Kidney (tissue), 13 donors: ENCODE measurements at regions not wholly inside any gene's neighbourhood (a gene's known extent, or its start where the extent isn't known, plus 50 kb on each side); places are given as distances from the start of the nearest gene placed in this dataset.
A peak's percentile ranks its signal among the peaks of the same experiment; 100 is the strongest.

Experiments used
- DNase-seq, 5 donors: peaks; one replicate each; pipeline ENCODE4 v3.0.0-alpha.2; 2013 to 2020
- FAIRE-seq: peaks from 2 replicates; lab custom pipeline; 2012; peaks lifted over from hg19 to GRCh38; lab: Jason Lieb, UNC
- H3K27ac ChIP-seq, 2 donors: one replicate each; pipeline ENCODE4 v1.7.0; 2013; ENCODE audit warnings: low read depth in 2 of 2, low read length in 2 of 2, inconsistent platforms in 1 of 2
- H3K27me3 ChIP-seq: one replicate; pipeline ENCODE4 v1.7.1; 2013; ENCODE audit warnings: low read length, inconsistent platforms; ENCODE audit not compliant: control insufficient read depth, insufficient read depth
- H3K36me3 ChIP-seq, 3 donors: one replicate each; pipeline versions ENCODE4 v1.7.0 to v1.7.1; 2013; ENCODE audit warnings: low read length in 3 of 3, control low read depth in 1 of 3, inconsistent platforms in 1 of 3; ENCODE audit not compliant: insufficient read depth in 3 of 3, control insufficient read depth in 2 of 3
- H3K4me1 ChIP-seq, 3 donors: one replicate each; pipeline versions ENCODE4 v1.7.0 to v1.7.1; 2013; ENCODE audit warnings: low read length in 3 of 3, inconsistent platforms in 1 of 3, low read depth in 1 of 3; ENCODE audit not compliant: control insufficient read depth in 2 of 3, insufficient read depth in 2 of 3
- H3K4me3 ChIP-seq, 3 donors: one replicate each; pipeline versions ENCODE4 v1.7.0 to v1.8.1; 2013; ENCODE audit warnings: low read length in 3 of 3, control low read depth in 1 of 3, inconsistent platforms in 1 of 3
- H3K9ac ChIP-seq, 3 donors: one replicate each; pipeline versions ENCODE4 v1.7.0 to v1.7.1; 2013; ENCODE audit warnings: low read length in 3 of 3, control low read depth in 1 of 3, inconsistent platforms in 1 of 3
- H3K9me3 ChIP-seq, 3 donors: one replicate each; pipeline versions ENCODE4 v1.7.0 to v1.7.1; 2013; ENCODE audit warnings: low read length in 3 of 3, control low read depth in 1 of 3, inconsistent platforms in 1 of 3; ENCODE audit not compliant: control insufficient read depth in 2 of 3, insufficient read depth in 1 of 3
- CTCF ChIP-seq: IDR thresholded peaks from 3 replicates; pipeline ENCODE4 v1.5.1; 2012; ENCODE audit warnings: mild to moderate bottlenecking, moderate library complexity, borderline replicate concordance; ENCODE audit not compliant: insufficient read depth; ENCODE audit errors: extremely low read depth
- intact Hi-C: fragments of 100-400 bp; cut with DNase I; formaldehyde crosslinking; loops from one replicate; pipeline ENCODE4 v1.11.1; 2022
- donor health status: control.
- donor health status: control.
- donor health status: control.
- donor health status: control.
- donor health status: control.
- donor health status: DM: yes; HTN: yes; CAD: no.
- donor health status: Normal renal cell carcinoma (clear cell type).

DNA sequence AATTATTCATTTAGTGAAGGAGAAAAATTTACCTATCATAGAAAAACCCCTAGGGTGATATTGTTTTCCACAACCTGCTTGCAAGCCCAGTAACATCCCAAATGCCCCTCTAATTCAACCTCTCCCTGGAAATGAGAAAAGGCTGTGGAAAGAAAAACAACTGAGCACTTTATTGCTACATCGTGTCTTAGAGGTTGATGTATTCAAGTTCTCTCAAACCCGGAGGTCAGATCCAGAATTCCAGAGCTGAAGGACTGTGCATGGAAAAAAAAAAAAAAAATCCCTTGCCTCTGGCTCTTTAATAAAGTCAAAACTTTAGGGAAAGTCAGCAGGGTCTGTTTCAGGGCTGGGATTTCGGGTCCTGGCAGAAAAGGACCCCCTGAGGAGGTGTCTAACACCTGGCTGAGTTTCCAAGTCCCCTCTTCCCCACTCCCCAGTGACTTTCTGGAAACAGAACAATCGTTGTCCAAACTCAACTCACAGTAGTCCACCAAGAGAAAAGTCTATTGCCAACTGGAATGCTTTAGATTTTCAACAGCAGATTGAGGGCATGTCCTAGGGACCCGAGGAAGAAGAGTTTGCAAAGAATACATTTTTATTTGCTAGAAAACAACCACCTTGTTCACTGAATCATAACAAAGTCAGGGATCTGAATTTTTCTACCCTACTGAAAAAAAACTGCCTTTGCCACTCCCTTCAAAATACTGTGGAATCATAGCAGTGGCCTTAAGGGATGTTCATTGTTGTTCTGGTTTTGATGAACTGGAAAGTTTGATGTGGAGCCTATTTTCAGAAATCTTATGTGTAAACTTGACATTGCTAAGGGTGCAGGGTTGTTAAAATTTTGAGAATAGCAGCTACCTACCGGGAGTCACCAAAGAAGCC, 207.5 kb upstream of the ADAMTS9 start:
- DNase-seq (peak in 1 of 5 donors; percentile 56), FAIRE-seq (peak; percentile 25)
- H3K9ac ChIP-seq = no peak overlapping the region
- peaks cover 0 to 5% (median 5%) of the 10 kb centered on the region in 3 donors for H3K4me1 ChIP-seq
- no peaks in the 10 kb centered on the region for H3K36me3 ChIP-seq
- H3K9me3 ChIP-seq = no peaks in the 10 kb centered on the region
- no peak overlapping the region for H3K4me3 ChIP-seq
- H3K27me3 ChIP-seq = no peaks in the 10 kb centered on the region
- intact Hi-C loops = no loop called here
- TF ChIP-seq CTCF = no peak
- no peak overlapping the region for H3K27ac ChIP-seq

DNA sequence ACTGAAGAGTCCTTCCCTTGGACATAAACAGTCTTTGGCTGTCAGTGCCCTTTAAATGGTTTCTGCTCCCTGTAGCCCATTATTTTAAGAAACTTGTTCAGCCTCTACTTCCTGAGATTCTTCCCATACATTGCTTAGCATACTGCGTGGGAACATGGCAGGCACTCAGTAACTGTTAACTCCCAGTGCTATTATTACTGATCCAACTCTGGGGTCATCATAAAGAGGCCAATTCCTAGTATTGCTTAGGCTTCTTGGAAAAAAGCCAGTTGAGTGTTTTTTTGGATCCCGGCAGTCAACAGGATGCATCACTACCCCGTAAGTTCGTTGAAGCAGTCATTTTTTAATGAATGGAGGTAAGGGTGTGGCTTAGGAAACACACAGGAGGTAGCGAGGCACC, 206.2 kb upstream of the ADAMTS9 start:
- Histone ChIP-seq H3K4me1 (peaks cover 0 to 7% (median 5%) of the 10 kb centered on the region in 3 donors), H3K9me3 (no peaks in the 10 kb centered on the region), H3K9ac (no peak overlapping the region), H3K27me3 (no peaks in the 10 kb centered on the region), H3K36me3 (no peaks in the 10 kb centered on the region), H3K4me3 (no peak overlapping the region), H3K27ac (peak overlapping the region in 1 of 2 donors; percentile 19)
- intact Hi-C loops = no loop called here
- DNase-seq (no peak), FAIRE-seq (no peak)
- TF ChIP-seq CTCF = no peak

DNA sequence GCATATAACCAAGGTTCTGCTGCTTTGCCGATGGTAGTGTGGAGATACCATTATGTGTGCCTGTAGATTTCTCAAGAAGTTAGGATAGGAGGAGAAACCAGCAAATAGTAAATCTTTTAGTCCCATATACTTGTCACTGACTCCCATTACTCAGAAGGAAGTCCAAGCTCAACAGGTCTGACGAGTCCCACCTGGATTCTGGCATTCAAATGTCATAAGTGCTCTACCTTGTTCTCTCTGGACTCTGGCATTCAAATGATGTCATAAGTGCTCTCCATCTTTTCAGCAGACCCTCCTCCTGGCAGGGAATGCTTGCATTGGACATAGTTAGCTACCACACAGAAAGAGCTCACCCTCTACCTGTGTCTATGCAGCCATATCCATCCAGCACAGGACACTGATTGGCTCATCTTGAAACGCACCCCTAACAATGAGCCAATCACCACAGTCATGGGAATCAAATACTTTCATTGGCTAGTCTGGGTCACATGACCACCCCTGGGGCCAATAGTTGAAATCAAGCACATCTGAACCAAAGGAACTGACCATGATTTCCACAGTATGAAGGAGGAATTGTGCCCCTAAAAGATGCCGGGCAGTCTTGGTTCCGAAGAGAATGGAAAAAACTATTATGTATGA, 205.0 kb upstream of the ADAMTS9 start:
- intact Hi-C loops = no loop called here
- TF ChIP-seq CTCF = no peak
- Histone ChIP-seq H3K9ac (no peak overlapping the region), H3K9me3 (no peaks in the 10 kb centered on the region), H3K4me3 (no peak overlapping the region), H3K27me3 (no peaks in the 10 kb centered on the region), H3K36me3 (no peaks in the 10 kb centered on the region), H3K4me1 (peaks cover 0 to 10% (median 5%) of the 10 kb centered on the region in 3 donors), H3K27ac (no peak overlapping the region)
- DNase-seq = no peak
- FAIRE-seq = no peak
